PC-3 (cell line): ENCODE measurements at regions not wholly inside any gene's neighbourhood (a gene's known extent, or its start where the extent isn't known, plus 50 kb on each side); places are given as distances from the start of the nearest gene placed in this dataset.

ENCODE experiments used
- ATAC-seq: fragments of 200-7000 bp; cut with Tn5 transposase; 2 replicates; pipeline ENCODE4 v1.9.1; 2020; ENCODE audit warnings: mild to moderate bottlenecking, moderate library complexity
- BruUV-seq: library from RNA; stranded (reverse); fragments of 400-500 nt; replicated peaks from 2 replicates; lab custom pipeline; 2021; lab: Mats Ljungman, UMichigan
- CTCF ChIA-PET: fragments of 300-600 bp; sonication (Branson Sonifier 250); formaldehyde crosslinking; loops from one replicate; lab custom pipeline; 2022; ENCODE audit warnings: antibody characterized with exemption; lab: Charles Lee
- POLR2A ChIA-PET: fragments of 300-600 bp; sonication (Branson Sonifier 250); formaldehyde crosslinking; loops from one replicate; lab custom pipeline; 2022; ENCODE audit warnings: antibody characterized with exemption; ENCODE audit not compliant: unreplicated experiment; lab: Charles Lee
- DNase-seq: peaks from one replicate; pipeline ENCODE4 v3.0.0-alpha.2; 2015
- H2AFZ ChIP-seq: fragments of 300-600 bp; sonication (generic); 2 replicates; pipeline ENCODE4 v1.6.0; 2016; ENCODE audit warnings: antibody characterized with exemption, low read length
- H3F3A ChIP-seq: fragments of 300-600 bp; sonication (generic); one replicate; pipeline ENCODE4 v1.6.0; 2017; ENCODE audit warnings: antibody characterized with exemption, low read length, control low read depth, mild to moderate bottlenecking; ENCODE audit not compliant: unreplicated experiment
- H3K27ac ChIP-seq: fragments of 300-600 bp; sonication (generic); 2 replicates; pipeline ENCODE4 v1.5.1; 2016; ENCODE audit warnings: mild to moderate bottlenecking, low read length
- H3K27me3 ChIP-seq: fragments of 300-600 bp; sonication (generic); 2 replicates; pipeline ENCODE4 v1.6.1; 2016; ENCODE audit warnings: low read length, mixed read lengths
- H3K36me3 ChIP-seq: fragments of 300-600 bp; sonication (generic); 2 replicates; pipeline ENCODE4 v1.6.1; 2016; ENCODE audit warnings: low read depth, mixed run types, low read length, mixed read lengths
- H3K4me1 ChIP-seq: fragments of 300-600 bp; sonication (generic); 2 replicates; pipeline ENCODE4 v1.5.1; 2016; ENCODE audit warnings: low read length; ENCODE audit not compliant: insufficient read depth
- H3K4me2 ChIP-seq: fragments of 300-600 bp; sonication (generic); 2 replicates; pipeline ENCODE4 v1.6.0; 2016; ENCODE audit warnings: low read length
- H3K4me3 ChIP-seq: fragments of 300-600 bp; sonication (generic); 2 replicates; pipeline ENCODE4 v1.5.1; 2016; ENCODE audit warnings: mild to moderate bottlenecking, low read length, mixed read lengths
- H3K79me2 ChIP-seq: fragments of 300-600 bp; sonication (generic); 2 replicates; pipeline ENCODE4 v1.6.1; 2017; ENCODE audit warnings: low read length, mixed read lengths
- H3K9ac ChIP-seq: fragments of 300-600 bp; sonication (generic); 2 replicates; pipeline ENCODE4 v1.6.0; 2016; ENCODE audit warnings: mild to moderate bottlenecking, low read length
- H3K9me2 ChIP-seq: fragments of 300-600 bp; sonication (generic); replicated peaks from 2 replicates; pipeline ENCODE4 v1.6.1; 2016; ENCODE audit warnings: mixed run types, low read length, mixed read lengths
- H3K9me3 ChIP-seq: fragments of 300-600 bp; sonication (generic); 2 replicates; pipeline ENCODE4 v1.6.1; 2016; ENCODE audit warnings: low read length, mixed read lengths
- H4K20me1 ChIP-seq: fragments of 300-600 bp; sonication (generic); 2 replicates; pipeline ENCODE4 v1.6.1; 2016; ENCODE audit warnings: low read length, mixed read lengths
- EZH2 ChIP-seq: fragments of 300-600 bp; sonication (generic); IDR thresholded peaks from one replicate; pipeline ENCODE4 v1.6.1; 2017; ENCODE audit warnings: antibody characterized with exemption, mild to moderate bottlenecking, low read length; ENCODE audit not compliant: unreplicated experiment
- EZH2phosphoT487 ChIP-seq: fragments of 300-600 bp; sonication (generic); IDR thresholded peaks from 2 replicates; pipeline ENCODE4 v1.6.1; 2018; ENCODE audit warnings: mild to moderate bottlenecking, antibody characterized with exemption, low read length, borderline replicate concordance
- intact Hi-C: fragments of 100-400 bp; cut with micrococcal nuclease; formaldehyde crosslinking; loops from 2 replicates; pipeline ENCODE4 v1.9.0; 2023
- TF ChIP-seq, protein P1 (sequence below): fragments of 300-600 bp; sonication (generic); conservative IDR thresholded peaks from 2 replicates; pipeline ENCODE4 v1.5.1; 2017; ENCODE audit warnings: antibody characterized with exemption, low read depth, mild to moderate bottlenecking, low read length

DNA sequence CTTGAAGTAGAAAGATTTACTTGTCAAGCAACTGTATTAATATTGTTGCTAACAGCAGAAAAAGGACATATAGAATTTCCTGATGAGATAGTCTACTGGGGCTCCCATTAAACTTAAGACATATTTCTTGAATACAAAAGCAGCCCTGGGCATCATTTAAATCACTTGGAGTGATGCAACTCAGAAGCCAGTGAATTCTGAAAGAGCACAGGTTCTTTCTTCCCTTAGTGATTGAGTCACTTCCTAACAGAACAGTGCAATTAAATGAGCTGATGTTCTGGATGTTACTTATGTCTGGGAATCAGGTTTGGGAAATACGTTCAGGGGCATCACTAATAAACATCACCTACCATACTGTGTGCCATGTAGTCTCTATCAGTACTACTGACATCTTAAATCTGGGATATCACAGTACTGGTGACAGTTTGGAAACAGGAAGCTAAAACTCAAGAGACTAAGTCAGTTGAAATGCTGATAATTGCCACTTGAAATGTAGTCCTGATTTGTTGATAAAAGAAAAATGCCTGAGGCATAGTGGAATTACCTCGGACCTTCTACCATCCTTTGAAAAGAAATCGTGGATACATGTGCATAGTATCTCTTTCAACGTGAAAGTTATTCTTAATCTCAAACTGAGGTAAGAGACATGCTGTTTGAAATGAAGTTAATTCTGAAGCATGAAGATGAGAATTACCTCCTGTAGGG, 249.2 kb upstream of the GPRIN3 start:
- intact Hi-C loops: no loop called here
- H3K4me2 ChIP-seq: no peak overlapping the region
- H3K36me3 ChIP-seq: no peaks in the 10 kb centered on the region
- H4K20me1 ChIP-seq: no peaks in the 10 kb centered on the region
- no peaks in the 10 kb centered on the region for H3K79me2 ChIP-seq
- no peaks in the 10 kb centered on the region for H3K4me1 ChIP-seq
- no peaks in the 10 kb centered on the region for H3K27me3 ChIP-seq
- no peak overlapping the region for H2AFZ ChIP-seq
- ATAC-seq: no peak
- no peaks in the 10 kb centered on the region for H3K9me3 ChIP-seq
- BruUV-seq: no TSS peak
- ChIA-PET CTCF (no interaction called here), POLR2A (no interaction called here)
- no peaks in the 10 kb centered on the region for H3F3A ChIP-seq
- H3K9me2 ChIP-seq: no peaks in the 10 kb centered on the region
- H3K9ac ChIP-seq: no peak overlapping the region
- H3K27ac ChIP-seq: no peak overlapping the region
- no peak overlapping the region for H3K4me3 ChIP-seq
- no peak for DNase-seq
- TF ChIP-seq, protein P1, sequence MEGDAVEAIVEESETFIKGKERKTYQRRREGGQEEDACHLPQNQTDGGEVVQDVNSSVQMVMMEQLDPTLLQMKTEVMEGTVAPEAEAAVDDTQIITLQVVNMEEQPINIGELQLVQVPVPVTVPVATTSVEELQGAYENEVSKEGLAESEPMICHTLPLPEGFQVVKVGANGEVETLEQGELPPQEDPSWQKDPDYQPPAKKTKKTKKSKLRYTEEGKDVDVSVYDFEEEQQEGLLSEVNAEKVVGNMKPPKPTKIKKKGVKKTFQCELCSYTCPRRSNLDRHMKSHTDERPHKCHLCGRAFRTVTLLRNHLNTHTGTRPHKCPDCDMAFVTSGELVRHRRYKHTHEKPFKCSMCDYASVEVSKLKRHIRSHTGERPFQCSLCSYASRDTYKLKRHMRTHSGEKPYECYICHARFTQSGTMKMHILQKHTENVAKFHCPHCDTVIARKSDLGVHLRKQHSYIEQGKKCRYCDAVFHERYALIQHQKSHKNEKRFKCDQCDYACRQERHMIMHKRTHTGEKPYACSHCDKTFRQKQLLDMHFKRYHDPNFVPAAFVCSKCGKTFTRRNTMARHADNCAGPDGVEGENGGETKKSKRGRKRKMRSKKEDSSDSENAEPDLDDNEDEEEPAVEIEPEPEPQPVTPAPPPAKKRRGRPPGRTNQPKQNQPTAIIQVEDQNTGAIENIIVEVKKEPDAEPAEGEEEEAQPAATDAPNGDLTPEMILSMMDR: no peak
- TF ChIP-seq EZH2phosphoT487 (no peak), EZH2 (no peak)

DNA sequence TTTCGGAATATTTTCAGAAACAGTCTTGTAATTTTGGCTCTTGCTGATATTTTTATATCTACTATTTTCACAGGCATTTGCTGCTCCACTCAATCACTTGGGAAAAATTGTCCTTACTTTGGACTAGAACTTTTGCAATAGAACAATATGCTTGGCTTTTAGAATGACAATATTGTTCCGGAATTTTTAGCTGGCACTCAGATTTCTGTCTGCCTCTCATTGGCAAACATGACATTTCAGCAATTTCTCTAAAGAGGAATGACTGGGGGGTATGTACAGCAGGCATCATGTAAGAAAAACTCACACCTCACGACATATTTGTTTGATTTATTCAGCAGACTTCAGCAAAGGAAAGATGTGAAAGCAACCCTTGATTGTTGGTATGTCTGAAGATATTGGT, 243.6 kb upstream of the GPRIN3 start:
- no peak overlapping the region for H3K4me3 ChIP-seq
- H3K9me3 ChIP-seq: no peaks in the 10 kb centered on the region
- H3K79me2 ChIP-seq: no peaks in the 10 kb centered on the region
- no peak overlapping the region for H3K27ac ChIP-seq
- intact Hi-C loops: no loop called here
- ChIA-PET CTCF (no interaction called here), POLR2A (no interaction called here)
- no peaks in the 10 kb centered on the region for H3F3A ChIP-seq
- ATAC-seq (no peak), DNase-seq (no peak)
- peaks cover 17% of the 10 kb centered on the region for H3K27me3 ChIP-seq
- H2AFZ ChIP-seq: no peak overlapping the region
- no peaks in the 10 kb centered on the region for H4K20me1 ChIP-seq
- no peaks in the 10 kb centered on the region for H3K4me1 ChIP-seq
- H3K9ac ChIP-seq: no peak overlapping the region
- no peak overlapping the region for H3K4me2 ChIP-seq
- no peaks in the 10 kb centered on the region for H3K9me2 ChIP-seq
- BruUV-seq: no TSS peak
- no peak for TF ChIP-seq EZH2phosphoT487
- no peak for TF ChIP-seq EZH2
- TF ChIP-seq, protein P1: no peak
- H3K36me3 ChIP-seq: no peaks in the 10 kb centered on the region

DNA sequence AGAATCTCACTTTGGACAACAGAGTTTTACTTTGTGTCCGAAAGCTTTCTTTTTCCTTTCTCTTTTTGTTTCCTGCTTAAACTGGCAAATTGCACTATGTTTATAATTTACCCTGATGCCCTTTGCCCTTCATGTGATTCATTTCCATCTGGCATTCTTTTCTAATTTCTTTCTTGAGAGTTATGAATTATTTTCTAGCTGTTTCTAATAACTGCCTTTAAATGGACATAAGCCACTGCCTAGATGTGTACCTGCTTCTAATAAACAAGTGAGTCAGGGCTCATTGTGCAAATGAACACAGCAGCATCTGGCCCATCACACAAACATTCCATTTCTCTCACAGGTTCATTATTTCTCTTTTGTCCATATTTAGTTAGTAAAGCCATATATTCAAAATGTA, 242.3 kb upstream of the GPRIN3 start:
- Histone ChIP-seq H2AFZ (no peak overlapping the region), H3K79me2 (no peaks in the 10 kb centered on the region), H3K36me3 (no peaks in the 10 kb centered on the region), H3K9me2 (no peaks in the 10 kb centered on the region), H3F3A (no peaks in the 10 kb centered on the region), H3K27ac (no peak overlapping the region), H3K4me3 (no peak overlapping the region), H3K9me3 (no peaks in the 10 kb centered on the region), H3K27me3 (peaks cover 17% of the 10 kb centered on the region), H3K9ac (no peak overlapping the region), H3K4me1 (no peaks in the 10 kb centered on the region), H4K20me1 (no peaks in the 10 kb centered on the region), H3K4me2 (no peak overlapping the region)
- ChIA-PET POLR2A (no interaction called here), CTCF (no interaction called here)
- intact Hi-C loops: no loop called here
- ATAC-seq (no peak), DNase-seq (peak; percentile 2)
- BruUV-seq: no TSS peak
- TF ChIP-seq, protein P1: no peak
- TF ChIP-seq EZH2phosphoT487: no peak
- no peak for TF ChIP-seq EZH2
